CD14-positive monocyte (primary cell): ENCODE measurements at regions not wholly inside any gene's neighbourhood (a gene's known extent, or its start where the extent isn't known, plus 50 kb on each side); places are given as distances from the start of the nearest gene placed in this dataset.

Source experiments
- DNase-seq, 3 donors: peaks; one replicate each; pipeline ENCODE4 v3.0.0-alpha.2; 2011 to 2022
- H2AFZ ChIP-seq: 2 replicates; pipeline ENCODE4 v1.6.0; 2012; ENCODE audit warnings: mild to moderate bottlenecking, low read depth, low read length, inconsistent platforms; ENCODE audit not compliant: insufficient read depth, poor library complexity, severe bottlenecking
- H3K27ac ChIP-seq, 2 donors: 1 replicate in 1 of 2; 2 replicates in 1 of 2; pipeline ENCODE4 v1.5.1; 2012 to 2013; ENCODE audit warnings: low read length in 2 of 2, control low read depth in 1 of 2, inconsistent platforms in 1 of 2, low read depth in 1 of 2, mild to moderate bottlenecking in 1 of 2
- H3K27me3 ChIP-seq, 2 donors: one replicate each; pipeline versions ENCODE4 v1.6.0 to v1.6.1; 2011 to 2013; ENCODE audit warnings: low read length in 2 of 2; ENCODE audit not compliant: control insufficient read depth in 2 of 2, insufficient read depth in 2 of 2
- H3K36me3 ChIP-seq, 2 donors: replicated peaks in 1 of 2; 1 replicate in 1 of 2; 2 replicates in 1 of 2; pipeline versions ENCODE4 v1.5.1 to v1.6.1; 2012 to 2013; ENCODE audit warnings: low read length in 2 of 2, control low read depth in 1 of 2, inconsistent platforms in 1 of 2, mild to moderate bottlenecking in 1 of 2; ENCODE audit not compliant: insufficient read depth in 2 of 2, control insufficient read depth in 1 of 2
- H3K4me1 ChIP-seq, 2 donors: 1 replicate in 1 of 2; 2 replicates in 1 of 2; pipeline versions ENCODE4 v1.5.1 to v1.6.1; 2012 to 2013; ENCODE audit warnings: low read length in 2 of 2, control low read depth in 1 of 2, inconsistent platforms in 1 of 2, mild to moderate bottlenecking in 1 of 2, moderate library complexity in 1 of 2; ENCODE audit not compliant: insufficient read depth in 2 of 2, control insufficient read depth in 1 of 2
- H3K4me2 ChIP-seq: replicated peaks from 2 replicates; pipeline ENCODE3; 2012; ENCODE audit warnings: low read length, moderate library complexity, mild to moderate bottlenecking; ENCODE audit not compliant: poor library complexity, severe bottlenecking; ENCODE audit errors: extremely low read depth
- H3K4me3 ChIP-seq, 3 experiments: fragments of 200-600 bp in 1 of 3; sonication (generic) in 1 of 3; replicated peaks in 1 of 3; 1 replicate in 2 of 3; 2 replicates in 1 of 3; pipeline ENCODE4 v1.5.1; 2011 to 2013; ENCODE audit warnings: low read length in 3 of 3, mild to moderate bottlenecking in 3 of 3, control low read depth in 2 of 3, low read depth in 2 of 3, inconsistent platforms in 1 of 3, moderate library complexity in 1 of 3
- H3K79me2 ChIP-seq: 2 replicates; pipeline ENCODE4 v1.6.0; 2012; ENCODE audit warnings: mild to moderate bottlenecking, control low read depth, inconsistent platforms, low read length, moderate library complexity; ENCODE audit not compliant: insufficient read depth
- H3K9ac ChIP-seq: 2 replicates; pipeline ENCODE4 v1.6.0; 2017; ENCODE audit warnings: low read length, mild to moderate bottlenecking; ENCODE audit not compliant: insufficient read depth, poor library complexity, severe bottlenecking
- H3K9me3 ChIP-seq, 2 donors: replicated peaks in 1 of 2; 1 replicate in 1 of 2; 2 replicates in 1 of 2; pipeline versions ENCODE4 v1.5.1 to v1.6.1; 2012 to 2013; ENCODE audit warnings: low read length in 2 of 2, control low read depth in 1 of 2; ENCODE audit not compliant: control insufficient read depth in 1 of 2, insufficient read depth in 1 of 2
- H4K20me1 ChIP-seq: 2 replicates; pipeline ENCODE4 v1.6.0; 2012; ENCODE audit warnings: mild to moderate bottlenecking, low read length, control low read depth, moderate library complexity; ENCODE audit not compliant: insufficient read depth
- H3K27ac Mint-ChIP-seq, 7 donors: one replicate each; pipeline ENCODE4 v1.8.0; 2020; ENCODE audit warnings: mild to moderate bottlenecking in 7 of 7, mixed read lengths in 7 of 7, moderate library complexity in 6 of 7, inconsistent platforms in 2 of 7
- H3K27me3 Mint-ChIP-seq, 3 donors: one replicate each; pipeline ENCODE4 v1.8.0; 2021 to 2022; ENCODE audit warnings: low read depth in 3 of 3, mild to moderate bottlenecking in 3 of 3, mixed read lengths in 3 of 3, moderate library complexity in 3 of 3, inconsistent platforms in 1 of 3
- H3K36me3 Mint-ChIP-seq, 2 donors: one replicate each; pipeline ENCODE4 v1.8.0; 2020; ENCODE audit warnings: mixed read lengths in 2 of 2, inconsistent platforms in 1 of 2, mild to moderate bottlenecking in 1 of 2
- H3K4me1 Mint-ChIP-seq: one replicate; pipeline ENCODE4 v1.8.0; 2020; ENCODE audit warnings: mild to moderate bottlenecking, mixed read lengths
- H3K4me3 Mint-ChIP-seq, 2 donors: one replicate each; pipeline ENCODE4 v1.8.0; 2020; ENCODE audit warnings: mild to moderate bottlenecking in 2 of 2, mixed read lengths in 2 of 2, moderate library complexity in 1 of 2
- H3K9me3 Mint-ChIP-seq, 7 donors: one replicate each; pipeline ENCODE4 v1.8.0; 2020 to 2022; ENCODE audit warnings: mixed read lengths in 7 of 7, mild to moderate bottlenecking in 6 of 7, moderate library complexity in 6 of 7, inconsistent platforms in 2 of 7
- WGBS: methylation state at CpG from one replicate; pipeline ENCODE4 v1.1.5; 2013; ENCODE audit warnings: missing lambda C conversion rate; ENCODE audit not compliant: insufficient coverage; 5-methylcytosine and 5-hydroxymethylcytosine counted together
- intact Hi-C, 2 donors: fragments of 100-400 bp; cut with micrococcal nuclease; formaldehyde crosslinking; loops; one replicate each; pipeline versions ENCODE4 v1.15.0 to v1.15.1; 2023
- TF ChIP-seq, protein P1 (sequence below): fragments of 200-600 bp; IDR thresholded peaks from one replicate; pipeline ENCODE4 v1.8.0; 2022; ENCODE audit warnings: antibody characterized with exemption, mild to moderate bottlenecking

DNA sequence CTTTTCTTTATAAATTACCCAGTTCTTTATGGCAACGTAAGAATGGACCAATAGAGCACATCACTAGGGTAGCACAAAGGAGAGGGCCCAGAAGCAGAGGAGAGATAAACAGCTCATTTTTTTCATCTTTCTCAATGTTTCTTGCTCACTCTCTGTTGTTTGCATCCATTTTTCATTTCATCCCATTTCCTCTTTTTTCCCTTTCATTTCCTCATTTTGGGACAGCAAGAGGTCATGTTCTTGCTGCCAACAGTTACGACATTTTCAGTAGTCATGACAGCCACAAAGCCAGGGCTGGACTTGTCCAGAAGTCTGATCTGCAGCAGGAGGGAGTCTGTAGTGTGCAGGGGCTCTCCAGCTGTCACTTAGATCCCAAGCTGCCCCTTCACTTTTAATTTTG lies 52.7 kb upstream of the CYP1B1 start:
- peak; percentile 94 to 98 (median 95) for DNase-seq
- Histone ChIP-seq H3K9ac (peak overlapping the region; percentile 56), H3K4me3 (no peak overlapping the region), H3K36me3 (no peaks in the 10 kb centered on the region), H4K20me1 (no peaks in the 10 kb centered on the region), H2AFZ (no peak overlapping the region), H3K4me2 (peak overlapping the region; percentile 29), H3K27ac (peak overlapping the region; percentile 93), H3K4me1 (peaks cover 69 to 82% of the 10 kb centered on the region in 2 donors), H3K9me3 (peaks cover 7 to 13% of the 10 kb centered on the region in 2 donors), H3K79me2 (no peaks in the 10 kb centered on the region), H3K27me3 (no peaks in the 10 kb centered on the region)
- Mint-ChIP-seq H3K27ac (peak overlapping the region; percentile 94 to 99 (median 99)), H3K4me3 (peak overlapping the region in 1 of 2 donors; percentile 30), H3K9me3 (peaks cover 12 to 29% (median 21%) of the 10 kb centered on the region in 7 donors), H3K36me3 (peaks cover 21 to 34% of the 10 kb centered on the region in 2 donors), H3K4me1 (peaks cover 79% of the 10 kb centered on the region), H3K27me3 (peaks cover 0 to 5% (median 0%) of the 10 kb centered on the region in 3 donors)
- TF ChIP-seq, protein P1, sequence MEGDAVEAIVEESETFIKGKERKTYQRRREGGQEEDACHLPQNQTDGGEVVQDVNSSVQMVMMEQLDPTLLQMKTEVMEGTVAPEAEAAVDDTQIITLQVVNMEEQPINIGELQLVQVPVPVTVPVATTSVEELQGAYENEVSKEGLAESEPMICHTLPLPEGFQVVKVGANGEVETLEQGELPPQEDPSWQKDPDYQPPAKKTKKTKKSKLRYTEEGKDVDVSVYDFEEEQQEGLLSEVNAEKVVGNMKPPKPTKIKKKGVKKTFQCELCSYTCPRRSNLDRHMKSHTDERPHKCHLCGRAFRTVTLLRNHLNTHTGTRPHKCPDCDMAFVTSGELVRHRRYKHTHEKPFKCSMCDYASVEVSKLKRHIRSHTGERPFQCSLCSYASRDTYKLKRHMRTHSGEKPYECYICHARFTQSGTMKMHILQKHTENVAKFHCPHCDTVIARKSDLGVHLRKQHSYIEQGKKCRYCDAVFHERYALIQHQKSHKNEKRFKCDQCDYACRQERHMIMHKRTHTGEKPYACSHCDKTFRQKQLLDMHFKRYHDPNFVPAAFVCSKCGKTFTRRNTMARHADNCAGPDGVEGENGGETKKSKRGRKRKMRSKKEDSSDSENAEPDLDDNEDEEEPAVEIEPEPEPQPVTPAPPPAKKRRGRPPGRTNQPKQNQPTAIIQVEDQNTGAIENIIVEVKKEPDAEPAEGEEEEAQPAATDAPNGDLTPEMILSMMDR, result no peak
- 0% methylated on average over 2 of the region's 2 CpGs for WGBS
- intact Hi-C loops, result loop anchor here in 1 of 2 donors (2.0 kb wide), 1 partner anchor 18 kb away; no protein-coding TSS in a partner anchor

DNA sequence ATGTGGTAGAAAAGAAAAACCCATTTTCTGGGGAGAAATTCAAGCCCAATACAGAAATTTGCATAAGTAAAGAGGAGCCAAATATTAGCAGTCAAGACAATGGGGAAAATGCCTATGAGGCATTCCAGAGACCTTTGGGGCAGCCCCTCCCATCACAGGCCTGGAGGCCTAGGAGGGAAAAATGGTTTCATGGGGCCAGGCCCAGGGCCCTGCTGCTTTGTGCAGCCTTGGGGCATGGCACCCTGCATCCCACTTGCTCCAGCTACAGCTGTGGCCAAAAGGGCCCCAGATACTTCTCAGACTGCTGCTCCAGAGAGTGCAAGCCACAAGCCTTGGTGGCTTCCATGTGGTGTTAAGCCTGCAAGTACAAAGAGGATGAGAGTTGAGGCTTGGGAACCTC lies 51.3 kb upstream of the CYP1B1 start:
- intact Hi-C loops, result no loop called here
- Histone ChIP-seq H3K27ac (peak overlapping the region; percentile 93), H3K4me1 (peaks cover 74 to 93% of the 10 kb centered on the region in 2 donors), H3K9ac (no peak overlapping the region), H3K9me3 (peaks cover 7 to 13% of the 10 kb centered on the region in 2 donors), H3K36me3 (no peaks in the 10 kb centered on the region), H3K4me3 (peak overlapping the region in 1 of 3 experiments; percentile 32), H3K4me2 (no peak overlapping the region), H3K27me3 (no peaks in the 10 kb centered on the region), H2AFZ (no peak overlapping the region), H4K20me1 (no peaks in the 10 kb centered on the region), H3K79me2 (no peaks in the 10 kb centered on the region)
- peaks cover 12 to 29% (median 21%) of the 10 kb centered on the region in 7 donors for H3K9me3 Mint-ChIP-seq
- H3K36me3 Mint-ChIP-seq, result peaks cover 21 to 34% of the 10 kb centered on the region in 2 donors
- H3K4me1 Mint-ChIP-seq, result peaks cover 86% of the 10 kb centered on the region
- peak overlapping the region; percentile 94 to 99 (median 99) for H3K27ac Mint-ChIP-seq
- no peak for DNase-seq
- H3K4me3 Mint-ChIP-seq, result no peak overlapping the region
- TF ChIP-seq, protein P1, result no peak
- H3K27me3 Mint-ChIP-seq, result peaks cover 0 to 5% (median 0%) of the 10 kb centered on the region in 3 donors
